ENCODE measurements at regions not wholly inside any gene's neighbourhood (a gene's known extent, or its start where the extent isn't known, plus 50 kb on each side); places are given as distances from the start of the nearest gene placed in this dataset.
"Not testable (repeated sequence)": the region's sequence is repeated elsewhere in the genome, so short reads cannot be mapped to it uniquely, and the experiment has no call there.

GRCh38 chr12:86660488-86661147 is 404.4 kb upstream of the MGAT4C start:
- DNase-seq = peak in 1 of 2 experiments; percentile 43

- DNase-seq = no peak
Measured at GRCh38 chr12:86659985-86660384, 403.8 kb upstream of the MGAT4C start.

DNA sequence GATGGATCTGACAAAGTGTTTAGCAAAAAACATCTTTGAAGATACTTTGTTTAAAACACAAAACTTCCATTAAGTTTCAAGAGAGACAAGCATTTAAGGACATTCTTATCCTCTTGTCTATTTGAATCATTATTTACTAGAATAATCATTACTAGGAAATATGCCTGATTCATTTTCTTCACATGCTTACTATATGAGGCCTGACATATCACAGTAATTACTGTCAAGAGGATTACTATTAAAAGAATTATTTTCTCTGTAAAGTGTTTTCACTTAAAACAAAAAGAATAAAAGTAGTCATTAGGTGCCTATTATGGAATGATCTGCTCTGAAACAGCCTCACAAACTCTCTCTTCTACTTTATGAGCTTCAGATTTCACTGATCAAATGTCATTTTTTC is 402.1 kb upstream of the MGAT4C start:
- no peak for DNase-seq

DNA sequence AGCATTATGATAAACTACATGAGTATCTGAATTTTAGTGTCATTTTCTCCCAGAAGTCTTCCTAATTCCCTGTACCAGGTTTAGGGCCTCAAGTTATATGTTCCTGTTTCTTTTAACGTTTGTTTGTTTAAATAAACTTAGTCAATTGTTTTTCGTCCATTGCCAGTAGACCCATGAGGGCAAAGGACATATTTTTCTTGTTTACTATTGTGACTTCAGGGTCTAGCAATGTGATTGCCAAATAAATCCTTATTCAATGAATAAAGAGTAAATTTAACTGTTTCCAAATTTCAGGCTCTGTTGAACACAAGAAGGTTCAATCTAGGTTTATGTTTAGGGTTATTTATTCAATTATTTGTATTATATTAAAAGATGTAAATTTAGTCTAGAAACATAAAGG is 391.6 kb upstream of the MGAT4C start:
- no peak for DNase-seq

DNA sequence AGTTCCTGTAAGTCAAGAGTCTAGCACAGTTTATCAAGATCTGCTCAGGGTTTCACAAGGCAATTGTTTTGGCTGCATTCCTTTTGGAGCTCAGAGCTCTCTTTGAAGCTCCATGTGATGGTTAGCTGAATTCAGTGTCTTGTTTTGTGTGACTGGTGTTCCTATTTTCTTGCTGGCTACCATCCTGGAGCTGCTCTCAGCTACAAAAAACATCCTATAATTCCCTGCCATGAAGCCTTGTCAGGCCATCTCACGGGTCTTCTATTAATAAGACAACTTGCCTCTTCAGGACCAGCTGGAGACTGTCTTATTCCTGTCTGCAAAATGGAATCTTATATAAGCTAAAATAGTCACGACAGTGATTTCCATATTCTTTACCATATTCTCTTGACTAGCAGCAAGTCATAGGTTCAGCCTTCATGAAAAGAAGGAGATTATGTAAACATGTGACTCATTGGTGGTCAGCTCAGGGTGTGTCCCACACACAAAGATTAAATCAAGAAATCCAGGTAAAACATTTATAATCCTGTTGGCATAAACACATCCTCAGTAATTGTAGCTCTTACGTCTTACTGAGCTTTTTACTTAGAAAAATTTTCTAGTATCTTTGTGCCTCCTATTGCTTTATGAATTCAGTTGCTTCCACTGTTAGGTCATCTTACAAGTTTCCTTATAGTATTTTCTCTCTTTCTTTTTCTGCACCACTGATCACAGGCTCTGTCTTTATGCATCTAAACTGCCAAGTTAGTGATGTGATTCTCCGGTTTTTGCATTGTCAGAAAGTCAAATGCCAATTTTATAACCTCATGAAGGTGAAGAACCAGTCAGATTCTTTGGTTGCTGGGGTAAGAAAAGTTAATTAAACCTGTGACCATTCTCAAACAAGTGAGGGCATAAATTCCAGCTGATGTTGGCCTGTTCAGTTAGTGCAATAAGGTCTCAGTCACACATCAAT is 378.5 kb upstream of the MGAT4C start:
- peak in 1 of 2 experiments; percentile 17 for DNase-seq

- DNase-seq = no peak
Measured at GRCh38 chr12:86627001-86627400, 370.8 kb upstream of the MGAT4C start.

- no peak for DNase-seq
Measured at GRCh38 chr12:86623267-86623666, 367.1 kb upstream of the MGAT4C start.

DNA sequence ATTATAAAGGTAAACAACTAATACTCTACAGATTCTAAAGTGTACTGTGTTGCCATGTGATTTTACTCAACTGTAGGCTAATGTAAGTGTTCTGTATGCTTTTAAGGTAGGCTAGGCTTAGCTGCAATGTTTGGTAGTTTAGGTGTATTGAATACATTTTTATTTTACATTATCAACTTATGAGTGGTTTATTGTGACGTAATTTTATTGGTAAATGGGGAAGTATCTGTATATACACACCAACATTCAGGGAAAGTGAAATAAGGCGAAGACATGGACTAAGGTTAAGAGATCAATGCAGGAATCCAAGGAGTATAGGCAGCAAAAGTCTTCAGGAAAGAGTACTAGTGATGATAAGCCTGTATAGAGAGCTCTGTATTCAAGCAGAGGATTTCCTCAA is 365.8 kb upstream of the MGAT4C start:
- no peak for DNase-seq

- no peak for DNase-seq
Measured at GRCh38 chr12:86613311-86613710, 357.1 kb upstream of the MGAT4C start.

DNA sequence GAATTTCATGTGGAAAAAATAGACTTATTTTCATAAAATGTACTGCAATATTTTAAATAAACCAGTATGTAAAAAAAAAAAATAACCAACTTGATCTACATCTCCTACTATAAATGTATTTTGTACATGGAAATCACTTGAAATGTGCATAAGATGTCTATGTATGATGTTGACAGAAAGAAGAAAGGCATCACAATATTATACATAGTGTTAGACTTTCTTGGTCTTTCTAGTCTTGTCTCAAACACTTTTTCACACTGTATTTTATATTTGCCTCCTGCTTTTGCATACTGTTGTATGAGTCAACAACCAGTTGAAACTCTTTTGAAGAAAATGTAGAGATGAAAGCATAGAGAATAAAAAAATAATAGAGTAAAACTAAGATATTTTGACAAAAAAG is 352.4 kb upstream of the MGAT4C start:
- no peak for DNase-seq

- DNase-seq = no peak
Measured at GRCh38 chr12:86601550-86602308, 345.5 kb upstream of the MGAT4C start.

DNA sequence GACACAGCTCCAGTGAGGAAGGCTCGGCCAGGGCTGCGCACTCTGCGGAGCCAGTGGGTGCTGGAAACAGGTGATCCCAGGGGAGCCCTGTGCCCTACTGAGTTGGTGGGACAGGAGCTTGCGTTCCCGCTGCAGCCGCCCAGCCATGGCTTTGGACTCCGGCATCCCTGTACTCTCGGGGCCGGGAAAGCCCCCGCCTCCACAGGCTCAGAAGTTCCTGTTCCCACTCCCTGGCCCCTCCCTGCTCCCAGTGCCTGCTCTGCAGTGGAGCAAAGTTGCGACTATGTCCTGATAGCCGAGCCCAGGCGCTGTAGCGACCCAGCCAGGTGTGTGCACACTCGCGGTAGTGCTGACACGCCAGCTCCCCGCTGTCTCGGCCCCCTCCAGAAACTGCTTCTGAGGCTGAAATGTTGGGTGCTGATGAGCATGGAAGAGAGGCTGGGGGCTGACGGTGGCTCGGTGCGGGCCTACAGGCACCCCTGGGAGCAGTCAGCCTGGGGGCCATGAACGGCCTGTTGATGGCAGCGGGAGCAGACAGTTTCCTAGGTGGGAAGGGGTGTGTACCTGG is 344.6 kb upstream of the MGAT4C start:
- DNase-seq = no peak

GRCh38 chr12:86597431-86597830 is 341.2 kb upstream of the MGAT4C start:
- DNase-seq = no peak

- no peak for DNase-seq
Measured at GRCh38 chr12:86590296-86590695, 334.1 kb upstream of the MGAT4C start.

DNA sequence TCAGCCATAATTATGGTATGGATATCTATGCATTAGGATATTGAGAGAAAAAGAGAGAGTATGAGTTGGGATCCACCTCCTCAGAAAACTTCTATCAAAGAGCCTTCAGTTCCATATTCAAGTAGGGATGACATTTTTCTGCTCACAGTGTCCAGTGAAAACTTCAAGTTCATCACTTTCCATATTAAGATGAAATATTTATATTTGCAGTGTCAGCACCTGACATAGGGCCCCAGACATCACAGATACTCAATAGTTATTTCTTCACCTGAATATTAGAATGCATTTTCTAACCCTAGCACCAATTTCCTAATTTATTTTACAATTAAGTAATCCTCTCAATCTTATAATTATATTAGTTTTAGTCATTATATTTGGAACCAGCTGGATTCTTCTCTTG is 318.0 kb upstream of the MGAT4C start:
- DNase-seq = no peak

DNA sequence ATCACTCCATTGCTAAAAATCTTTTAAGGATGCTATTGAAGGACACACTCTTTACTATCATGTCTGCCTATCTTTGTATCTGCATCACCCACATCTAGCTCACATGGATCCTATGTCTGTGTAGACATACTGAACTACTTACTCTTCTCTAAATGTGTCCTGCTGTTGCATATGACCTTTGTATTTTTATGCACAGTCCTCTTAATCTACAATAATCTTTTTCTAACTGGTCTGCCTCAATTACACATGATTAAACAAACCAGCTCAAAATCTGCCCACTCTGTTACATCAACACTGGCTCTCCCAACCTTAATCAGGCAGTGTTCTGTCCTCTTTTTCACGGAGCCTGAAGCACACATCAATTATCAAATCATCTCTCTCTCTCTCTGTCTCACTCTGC is 316.3 kb upstream of the MGAT4C start:
- DNase-seq = no peak

DNA sequence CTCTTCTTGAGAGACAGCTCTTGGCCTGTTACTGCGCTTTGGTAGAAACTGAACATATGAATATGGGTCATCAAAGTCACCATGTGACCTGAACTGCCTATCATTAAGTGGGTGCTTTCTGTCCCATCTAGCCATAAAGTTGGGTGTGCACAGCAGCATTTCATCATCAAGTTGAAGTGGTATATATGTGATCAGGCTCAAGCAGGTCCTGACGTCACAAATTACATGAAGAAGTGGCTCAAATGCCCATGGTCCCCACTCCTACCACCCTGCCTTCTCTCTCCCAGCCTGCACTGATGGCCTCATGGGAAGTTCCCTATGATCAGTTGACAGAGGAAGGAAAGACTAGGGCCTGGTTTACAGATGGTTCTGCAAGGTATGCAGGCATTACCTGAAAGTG is 308.8 kb upstream of the MGAT4C start:
- DNase-seq = no peak

DNA sequence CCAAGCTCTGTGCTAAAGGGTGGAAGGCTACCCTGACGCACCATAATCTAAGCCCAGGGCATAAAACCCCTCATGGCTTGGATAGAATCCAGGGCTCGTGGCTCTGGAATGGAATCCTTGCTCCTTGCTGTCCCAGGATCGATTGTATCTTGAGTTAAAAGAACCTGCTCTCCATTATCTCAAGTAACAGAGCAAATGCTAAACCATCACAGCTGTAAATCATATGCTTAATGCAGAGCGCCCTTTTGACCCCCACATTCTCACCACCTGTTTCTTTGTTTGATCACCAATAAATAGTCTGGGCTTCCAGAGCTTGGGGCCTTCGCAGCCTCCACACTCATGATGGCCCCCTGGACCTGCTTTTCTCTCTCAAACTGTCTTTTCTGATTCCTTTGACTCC is 299.3 kb upstream of the MGAT4C start:
- DNase-seq = not testable (repeated sequence)

DNA sequence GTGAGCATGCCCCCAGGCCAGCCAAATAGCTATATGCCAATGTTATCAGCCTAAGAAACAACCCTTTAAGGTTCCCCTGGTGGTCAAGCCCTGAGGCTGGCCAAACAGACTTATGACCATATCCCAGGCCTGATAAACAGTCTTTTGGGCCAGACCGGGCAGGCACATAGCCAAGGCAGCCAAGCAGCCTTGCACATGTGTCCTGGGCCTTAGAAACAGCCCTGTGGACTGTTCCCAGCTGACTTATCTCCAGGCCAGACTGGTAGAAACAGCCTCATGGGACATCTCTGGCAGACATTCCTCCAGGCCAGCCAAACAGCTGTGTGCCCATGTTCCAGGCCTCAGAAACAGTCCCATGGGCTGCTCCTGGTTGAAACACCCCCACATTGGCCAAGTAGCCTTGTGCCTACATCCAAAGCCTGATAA is 295.0 kb upstream of the MGAT4C start:
- no peak for DNase-seq

DNA sequence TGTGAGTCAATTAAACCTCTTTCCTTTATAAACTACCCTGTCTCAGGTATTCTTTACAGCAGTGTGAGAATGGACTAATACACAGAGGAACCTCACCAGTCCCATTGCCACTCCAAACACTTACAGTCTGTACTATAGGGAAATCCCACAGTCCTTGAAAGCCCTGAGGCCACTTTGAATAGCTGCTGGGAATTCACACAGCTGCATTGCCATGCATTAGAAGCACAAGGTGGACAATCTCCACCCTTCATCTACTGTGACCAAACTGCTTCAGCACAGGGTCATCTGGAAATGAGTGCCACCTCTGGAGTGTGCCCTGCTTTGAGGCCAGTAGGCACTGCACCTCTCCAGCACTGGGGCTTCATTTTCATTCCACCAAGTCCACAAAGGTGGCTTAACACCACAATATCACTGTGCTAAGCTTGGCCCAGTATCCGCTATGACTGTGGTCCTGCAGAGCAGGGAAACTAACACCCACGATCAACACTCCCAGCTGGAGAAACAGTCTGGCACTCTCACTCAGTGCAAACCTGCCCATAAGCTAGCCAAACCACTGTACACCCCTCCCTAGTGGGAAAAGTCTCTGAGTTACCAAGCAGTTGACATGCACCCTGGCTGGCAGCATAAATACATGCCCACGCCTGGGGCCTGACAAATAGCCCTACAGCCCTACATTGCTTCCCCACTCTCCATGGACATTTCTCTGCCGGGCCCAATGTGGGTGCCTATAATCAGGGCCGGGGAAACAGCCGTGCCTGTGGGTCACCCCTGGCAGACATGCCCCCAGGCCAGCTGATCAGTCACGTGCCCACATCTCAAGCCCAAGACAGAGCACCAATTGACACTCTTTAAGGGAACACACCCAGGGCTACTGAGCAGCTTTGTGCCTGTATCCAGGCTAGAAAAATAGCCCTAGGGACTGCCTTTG is 294.3 kb upstream of the MGAT4C start:
- no peak for DNase-seq

DNA sequence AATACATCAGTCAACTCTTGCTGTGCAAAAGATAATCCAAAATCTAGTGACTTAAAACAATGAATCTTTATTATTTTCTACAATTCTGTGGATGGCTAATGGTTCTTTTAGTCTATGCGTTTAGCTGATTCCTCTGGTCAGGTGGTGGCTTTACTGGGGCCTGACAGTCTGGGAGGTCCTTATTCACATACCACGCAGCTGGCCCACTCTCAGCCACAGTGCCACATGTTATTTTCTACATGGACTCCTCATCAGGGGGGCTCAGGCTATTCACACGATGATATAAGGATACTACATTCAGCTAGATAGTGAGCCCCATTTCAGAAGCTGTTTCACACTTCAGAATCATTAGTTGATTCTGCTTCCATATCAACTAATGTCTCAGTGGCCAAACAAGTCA is 287.5 kb upstream of the MGAT4C start:
- DNase-seq = no peak
